ENCODE measurements at regions not wholly inside any gene's neighbourhood (a gene's known extent, or its start where the extent isn't known, plus 50 kb on each side); places are given as distances from the start of the nearest gene placed in this dataset.

- Histone ChIP-seq H3K36me3 (no peaks in the 10 kb centered on the region), H3K27me3 (no peaks in the 10 kb centered on the region), H3K4me1 (no peaks in the 10 kb centered on the region), H3K9me3 (peaks cover 0 to 42% of the 10 kb centered on the region in 2 donors), H3K27ac (no peak overlapping the region), H3K4me3 (no peak overlapping the region)
- TF ChIP-seq POLR2A (IDR thresholded peaks at IDR 0.05) (no peak), POLR2AphosphoS5 (IDR thresholded peaks at IDR 0.05) (no peak), CTCF (IDR thresholded peaks at IDR 0.05) (no peak)
- no peak for DNase-seq (ENCODE audit: low spot score in 2 of 2)
- intact Hi-C loops (cut with DNase I; ENCODE audit: low total_unique reads), result no loop called here
Observed at GRCh38 chr2:78029392-78029995, 507.3 kb upstream of the LRRTM4 start.

GRCh38 chr2:78034706-78035105 is 512.5 kb upstream of the LRRTM4 start:
- Histone ChIP-seq H3K4me1 (no peaks in the 10 kb centered on the region), H3K9me3 (peaks cover 0 to 19% of the 10 kb centered on the region in 2 donors), H3K4me3 (no peak overlapping the region), H3K27ac (no peak overlapping the region), H3K36me3 (no peaks in the 10 kb centered on the region), H3K27me3 (no peaks in the 10 kb centered on the region)
- TF ChIP-seq POLR2A (IDR thresholded peaks at IDR 0.05) (no peak), POLR2AphosphoS5 (IDR thresholded peaks at IDR 0.05) (no peak), CTCF (IDR thresholded peaks at IDR 0.05) (no peak)
- intact Hi-C loops (cut with DNase I; ENCODE audit: low total_unique reads), result no loop called here
- no peak for DNase-seq (ENCODE audit: low spot score in 2 of 2)

GRCh38 chr2:78035804-78036203 is 513.6 kb upstream of the LRRTM4 start:
- intact Hi-C loops (cut with DNase I; ENCODE audit: low total_unique reads), result no loop called here
- no peak overlapping the region for H3K4me3 ChIP-seq
- H3K27me3 ChIP-seq, result no peaks in the 10 kb centered on the region
- no peaks in the 10 kb centered on the region for H3K4me1 ChIP-seq
- TF ChIP-seq CTCF (IDR thresholded peaks at IDR 0.05) (no peak), POLR2A (IDR thresholded peaks at IDR 0.05) (no peak), POLR2AphosphoS5 (IDR thresholded peaks at IDR 0.05) (no peak)
- no peaks in the 10 kb centered on the region for H3K36me3 ChIP-seq
- H3K9me3 ChIP-seq, result peaks cover 0 to 11% of the 10 kb centered on the region in 2 donors
- H3K27ac ChIP-seq, result no peak overlapping the region
- DNase-seq (ENCODE audit: low spot score in 2 of 2), result no peak

GRCh38 chr2:78051480-78051879 is 529.3 kb upstream of the LRRTM4 start:
- TF ChIP-seq CTCF (IDR thresholded peaks at IDR 0.05) (no peak), POLR2A (IDR thresholded peaks at IDR 0.05) (no peak), POLR2AphosphoS5 (IDR thresholded peaks at IDR 0.05) (no peak)
- DNase-seq (ENCODE audit: low spot score in 2 of 2), result no peak
- Histone ChIP-seq H3K4me1 (no peaks in the 10 kb centered on the region), H3K27ac (no peak overlapping the region), H3K27me3 (no peaks in the 10 kb centered on the region), H3K9me3 (peaks cover 3 to 32% of the 10 kb centered on the region in 2 donors), H3K36me3 (no peaks in the 10 kb centered on the region), H3K4me3 (no peak overlapping the region)
- intact Hi-C loops (cut with DNase I; ENCODE audit: low total_unique reads), result no loop called here

GRCh38 chr2:78056976-78057375 is 534.8 kb upstream of the LRRTM4 start:
- Histone ChIP-seq H3K4me1 (no peaks in the 10 kb centered on the region), H3K27me3 (no peaks in the 10 kb centered on the region), H3K27ac (no peak overlapping the region), H3K36me3 (no peaks in the 10 kb centered on the region), H3K9me3 (no peaks in the 10 kb centered on the region), H3K4me3 (no peak overlapping the region)
- no peak for DNase-seq (ENCODE audit: low spot score in 2 of 2)
- TF ChIP-seq POLR2AphosphoS5 (IDR thresholded peaks at IDR 0.05) (no peak), POLR2A (IDR thresholded peaks at IDR 0.05) (no peak), CTCF (IDR thresholded peaks at IDR 0.05) (no peak)
- intact Hi-C loops (cut with DNase I; ENCODE audit: low total_unique reads), result no loop called here
